ENCODE measurements at regions not wholly inside any gene's neighbourhood (a gene's known extent, or its start where the extent isn't known, plus 50 kb on each side); places are given as distances from the start of the nearest gene placed in this dataset.

DNA sequence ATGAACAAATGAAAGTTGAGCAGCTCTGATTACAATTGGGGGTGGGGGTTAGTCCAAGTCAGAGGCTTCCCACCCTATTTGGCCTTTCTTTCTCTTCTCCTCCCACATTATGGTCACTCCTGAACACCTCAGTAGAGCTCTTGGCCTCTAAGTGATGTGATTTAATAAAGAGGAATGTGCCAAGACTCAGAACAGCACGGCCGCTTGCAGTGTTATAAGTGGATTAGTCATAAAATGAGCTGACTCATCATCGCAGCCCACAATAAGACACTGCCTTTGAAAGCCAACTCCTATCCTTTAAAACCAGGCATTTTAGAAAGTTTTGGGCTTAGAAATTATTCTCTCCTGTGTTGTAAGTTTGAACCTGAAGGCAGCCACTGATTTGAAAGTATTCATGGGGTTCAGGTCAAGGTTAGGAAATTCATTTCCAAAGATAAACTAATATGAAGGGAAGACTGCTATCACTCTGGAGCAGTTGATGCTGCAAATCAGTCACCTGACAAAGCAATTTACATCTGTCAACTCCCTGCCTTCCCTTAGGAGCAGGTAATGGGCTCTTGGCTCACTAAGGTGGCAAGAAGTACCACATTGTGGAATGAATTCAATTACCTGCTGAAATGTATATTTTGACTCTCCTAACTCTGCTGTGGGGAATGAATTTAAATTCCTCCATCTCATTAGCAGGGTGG, 283.6 kb upstream of the NMUR2 start:
- H3K79me2 ChIP-seq (ENCODE audit: control insufficient read depth, insufficient read depth, low read length), result no peaks in the 10 kb centered on the region
- H3K4me2 ChIP-seq (ENCODE audit: control insufficient read depth, insufficient read depth), result no peak overlapping the region
- no peaks in the 10 kb centered on the region for H3K9me3 ChIP-seq (replicated peaks; ENCODE audit: control insufficient read depth, insufficient read depth, low read length)
- no peak overlapping the region for H3K4me3 ChIP-seq
- TF ChIP-seq GABPA (IDR thresholded peaks at IDR 0.05; ENCODE audit: low read depth) (no peak), ZNF622 (IDR thresholded peaks at IDR 0.05) (no peak), CHD4 (IDR thresholded peaks at IDR 0.05) (no peak), EGR1 (IDR thresholded peaks at IDR 0.05; ENCODE audit: borderline replicate concordance in 1 of 2, low read depth in 2 of 2, low read length in 2 of 2) (no peak), HCFC1 (IDR thresholded peaks at IDR 0.05; ENCODE audit: low read length) (no peak), SIX5 (IDR thresholded peaks at IDR 0.05; ENCODE audit: low read depth, low read length, severe bottlenecking) (no peak), SUPT20H (IDR thresholded peaks at IDR 0.05; ENCODE audit: borderline replicate concordance, control insufficient read depth, low read depth, low read length) (no peak), RAD51 (IDR thresholded peaks at IDR 0.05) (no peak)
- in situ Hi-C loops (cut with MboI) (no loop called here), intact Hi-C loops (cut with micrococcal nuclease; ENCODE audit: unreplicated experiment) (no loop called here)
- no peak overlapping the region for H3K27ac ChIP-seq (ENCODE audit: control insufficient read depth, insufficient read depth)
- RAD21 ChIA-PET (ENCODE audit: unreplicated experiment), result no interaction called here
- H3K27me3 ChIP-seq (replicated peaks in 1 of 2; ENCODE audit: control insufficient read depth in 2 of 2, insufficient read depth in 2 of 2, low read length in 1 of 2), result no peaks in the 10 kb centered on the region
- ATAC-seq (peak; percentile 33; the same call in 1 of the 3 replicates), FAIRE-seq (no peak), DNase-seq (ENCODE audit: low read depth, low spot score) (no peak)
- POLR2A ChIA-PET, result no interaction called here
- CTCF ChIA-PET, result no interaction called here
- no peaks in the 10 kb centered on the region for H3K36me3 ChIP-seq (ENCODE audit: control insufficient read depth in 2 of 2, insufficient read depth in 2 of 2, low read length in 1 of 2)
- H2AFZ ChIP-seq (ENCODE audit: control insufficient read depth, low read depth, low read length), result no peak overlapping the region
- no peaks in the 10 kb centered on the region for H4K20me1 ChIP-seq (ENCODE audit: control insufficient read depth, insufficient read depth)
- no peak overlapping the region for H3K9ac ChIP-seq (ENCODE audit: control insufficient read depth, insufficient read depth, low read length)
- BruUV-seq (replicated peaks), result no TSS peak
- H3K4me1 ChIP-seq (ENCODE audit: control insufficient read depth, insufficient read depth, low read length), result no peaks in the 10 kb centered on the region
- 18% methylated on average over 3 of the region's 3 CpGs for WGBS (ENCODE audit: insufficient coverage, insufficient replicate concordance, low lambda C conversion rate, missing lambda C conversion rate)
- SMC1A ChIA-PET (ENCODE audit: uncharacterized antibody, unreplicated experiment), result no interaction called here

DNA sequence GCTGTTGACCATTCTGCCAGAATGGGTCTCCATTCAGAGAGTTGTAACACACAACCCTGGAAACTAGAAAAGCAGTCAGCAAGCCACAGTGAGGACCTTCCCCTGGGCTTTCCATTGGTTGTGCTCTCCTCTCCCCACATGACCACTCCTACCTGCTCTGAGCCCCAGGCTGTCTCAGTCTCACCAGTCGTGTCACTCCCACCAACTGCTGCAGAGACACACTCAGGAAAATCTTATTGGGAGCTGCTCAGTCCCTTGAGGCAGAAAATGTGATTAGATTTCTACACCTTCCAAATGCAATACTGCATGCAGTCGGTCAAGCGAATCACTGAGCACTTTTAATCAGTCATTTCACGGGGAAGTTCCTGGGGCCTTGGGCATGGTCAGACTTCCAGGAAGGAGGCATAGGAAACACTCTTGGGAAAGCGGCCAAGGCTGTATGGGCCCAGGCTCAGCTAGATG, 284.2 kb upstream of the NMUR2 start:
- Histone ChIP-seq H3K36me3 (ENCODE audit: control insufficient read depth in 2 of 2, insufficient read depth in 2 of 2, low read length in 1 of 2) (no peaks in the 10 kb centered on the region), H3K4me2 (ENCODE audit: control insufficient read depth, insufficient read depth) (no peak overlapping the region), H3K9ac (ENCODE audit: control insufficient read depth, insufficient read depth, low read length) (no peak overlapping the region), H2AFZ (ENCODE audit: control insufficient read depth, low read depth, low read length) (no peak overlapping the region), H3K4me3 (no peak overlapping the region), H3K4me1 (ENCODE audit: control insufficient read depth, insufficient read depth, low read length) (no peaks in the 10 kb centered on the region), H3K79me2 (ENCODE audit: control insufficient read depth, insufficient read depth, low read length) (no peaks in the 10 kb centered on the region), H3K9me3 (replicated peaks; ENCODE audit: control insufficient read depth, insufficient read depth, low read length) (no peaks in the 10 kb centered on the region), H4K20me1 (ENCODE audit: control insufficient read depth, insufficient read depth) (no peaks in the 10 kb centered on the region), H3K27me3 (replicated peaks in 1 of 2; ENCODE audit: control insufficient read depth in 2 of 2, insufficient read depth in 2 of 2, low read length in 1 of 2) (no peaks in the 10 kb centered on the region), H3K27ac (ENCODE audit: control insufficient read depth, insufficient read depth) (no peak overlapping the region)
- intact Hi-C loops (cut with micrococcal nuclease; ENCODE audit: unreplicated experiment), result no loop called here
- ChIA-PET POLR2A (no interaction called here), RAD21 (ENCODE audit: unreplicated experiment) (no interaction called here), SMC1A (ENCODE audit: uncharacterized antibody, unreplicated experiment) (no interaction called here), CTCF (no interaction called here)
- ATAC-seq (no peak), FAIRE-seq (no peak), DNase-seq (ENCODE audit: low read depth, low spot score) (no peak)
- BruUV-seq (replicated peaks), result no TSS peak
- 49% methylated on average over 5 of the region's 5 CpGs for WGBS (ENCODE audit: insufficient coverage, insufficient replicate concordance, low lambda C conversion rate, missing lambda C conversion rate)
- in situ Hi-C loops (cut with MboI), result no loop called here
- TF ChIP-seq CUX1 (IDR thresholded peaks at IDR 0.05; ENCODE audit: insufficient replicate concordance, low read depth, low read length) (no peak), GATAD2B (conservative IDR thresholded peaks at IDR 0.05; ENCODE audit: low read depth) (no peak), SMAD5 (IDR thresholded peaks at IDR 0.05; ENCODE audit: low read depth) (no peak)
